ENCODE measurements at regions not wholly inside any gene's neighbourhood (a gene's known extent, or its start where the extent isn't known, plus 50 kb on each side); places are given as distances from the start of the nearest gene placed in this dataset.

DNA sequence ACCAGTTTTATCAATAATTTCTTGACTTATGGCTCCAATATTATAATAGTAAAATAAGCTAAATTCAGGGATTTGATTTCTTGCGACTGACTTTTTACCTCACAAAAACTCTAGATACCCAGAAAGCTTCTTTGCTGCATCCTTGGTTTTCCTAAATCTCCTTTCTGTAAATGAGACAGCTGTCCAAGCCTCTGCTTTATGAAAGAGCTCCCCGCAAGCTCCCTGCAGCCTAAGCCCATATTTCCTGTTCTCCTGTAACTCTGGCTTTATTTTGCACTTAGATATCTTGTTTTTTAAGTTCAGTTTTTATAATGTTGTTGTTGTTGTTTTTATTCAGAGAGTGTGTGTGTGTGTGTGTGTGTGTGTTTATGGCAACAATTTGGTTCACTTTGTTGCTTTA, 361.7 kb upstream of the PKDCC start:
- TF ChIP-seq, protein P1, sequence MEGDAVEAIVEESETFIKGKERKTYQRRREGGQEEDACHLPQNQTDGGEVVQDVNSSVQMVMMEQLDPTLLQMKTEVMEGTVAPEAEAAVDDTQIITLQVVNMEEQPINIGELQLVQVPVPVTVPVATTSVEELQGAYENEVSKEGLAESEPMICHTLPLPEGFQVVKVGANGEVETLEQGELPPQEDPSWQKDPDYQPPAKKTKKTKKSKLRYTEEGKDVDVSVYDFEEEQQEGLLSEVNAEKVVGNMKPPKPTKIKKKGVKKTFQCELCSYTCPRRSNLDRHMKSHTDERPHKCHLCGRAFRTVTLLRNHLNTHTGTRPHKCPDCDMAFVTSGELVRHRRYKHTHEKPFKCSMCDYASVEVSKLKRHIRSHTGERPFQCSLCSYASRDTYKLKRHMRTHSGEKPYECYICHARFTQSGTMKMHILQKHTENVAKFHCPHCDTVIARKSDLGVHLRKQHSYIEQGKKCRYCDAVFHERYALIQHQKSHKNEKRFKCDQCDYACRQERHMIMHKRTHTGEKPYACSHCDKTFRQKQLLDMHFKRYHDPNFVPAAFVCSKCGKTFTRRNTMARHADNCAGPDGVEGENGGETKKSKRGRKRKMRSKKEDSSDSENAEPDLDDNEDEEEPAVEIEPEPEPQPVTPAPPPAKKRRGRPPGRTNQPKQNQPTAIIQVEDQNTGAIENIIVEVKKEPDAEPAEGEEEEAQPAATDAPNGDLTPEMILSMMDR (IDR thresholded peaks at IDR 0.05; ENCODE audit: low read depth, low read length), result no peak
- TF ChIP-seq EZH2phosphoT487 (IDR thresholded peaks at IDR 0.05; ENCODE audit: low read depth), result no peak
